SU-DHL-6 (cell line): ENCODE measurements at regions not wholly inside any gene's neighbourhood (a gene's known extent, or its start where the extent isn't known, plus 50 kb on each side); places are given as distances from the start of the nearest gene placed in this dataset.

ENCODE experiments used
- H2AFZ ChIP-seq: fragments of 200-600 bp; sonication (generic); 2 replicates; pipeline ENCODE4 v1.6.1; 2014; ENCODE audit warnings: low read depth, mild to moderate bottlenecking, moderate library complexity, mixed read lengths, antibody characterized with exemption, low read length; ENCODE audit not compliant: severe bottlenecking
- H3F3A ChIP-seq: fragments of 200-600 bp; shearing (Covaris generic); 2 replicates; pipeline ENCODE4 v1.6.0; 2016; ENCODE audit warnings: antibody characterized with exemption, mild to moderate bottlenecking; ENCODE audit not compliant: insufficient read depth
- H3K27ac ChIP-seq: fragments of 200-600 bp; sonication (generic); 2 replicates; pipeline ENCODE4 v1.5.1; 2016; ENCODE audit warnings: low read depth, mild to moderate bottlenecking, low read length, moderate library complexity, mixed read lengths
- H3K27me3 ChIP-seq: fragments of 200-600 bp; sonication (generic), shearing (Covaris generic); 2 replicates; pipeline ENCODE4 v1.6.0; 2014; ENCODE audit warnings: mild to moderate bottlenecking, low read length
- H3K36me3 ChIP-seq: fragments of 200-600 bp; sonication (generic); 2 replicates; pipeline ENCODE4 v1.6.1; 2014; ENCODE audit warnings: mild to moderate bottlenecking, low read length, mixed read lengths
- H3K4me2 ChIP-seq: fragments of 300-600, 200-600 bp; shearing (Covaris generic), sonication (generic); 2 replicates; pipeline ENCODE4 v1.6.0; 2014; ENCODE audit warnings: low read length, low read depth, mild to moderate bottlenecking; ENCODE audit not compliant: poor library complexity, severe bottlenecking
- H3K4me3 ChIP-seq: fragments of 200-600 bp; sonication (generic); 2 replicates; pipeline ENCODE4 v1.5.1; 2014; ENCODE audit warnings: antibody characterized with exemption, low read length, mild to moderate bottlenecking, mixed read lengths; ENCODE audit not compliant: insufficient read depth, poor library complexity, severe bottlenecking
- H3K79me2 ChIP-seq: fragments of 200-600 bp; sonication (generic); 2 replicates; pipeline ENCODE4 v1.6.1; 2014; ENCODE audit warnings: mild to moderate bottlenecking, low read length, moderate library complexity; ENCODE audit not compliant: insufficient read depth
- H3K9ac ChIP-seq: fragments of 200-600 bp; sonication (generic); 2 replicates; pipeline ENCODE4 v1.7.0; 2014; ENCODE audit warnings: mild to moderate bottlenecking, low read length
- H3K9me2 ChIP-seq: fragments of 200-600 bp; sonication (generic); replicated peaks from 2 replicates; pipeline ENCODE4 v1.6.1; 2014; ENCODE audit warnings: low read length; ENCODE audit not compliant: insufficient read depth
- H3K9me3 ChIP-seq: fragments of 200-600 bp; sonication (generic); 2 replicates; pipeline ENCODE4 v1.6.1; 2014; ENCODE audit warnings: low read length, mixed read lengths; ENCODE audit not compliant: insufficient read depth
- H4K20me1 ChIP-seq: fragments of 200-600 bp; sonication (generic); 2 replicates; pipeline ENCODE4 v1.6.1; 2014; ENCODE audit warnings: low read depth, mild to moderate bottlenecking, antibody characterized with exemption, low read length, moderate library complexity, mixed read lengths
- EZH2phosphoT487 ChIP-seq: fragments of 200-600 bp; sonication (generic), shearing (Covaris generic); conservative IDR thresholded peaks from 2 replicates; pipeline ENCODE4 v1.6.1; 2018; ENCODE audit warnings: mild to moderate bottlenecking, antibody characterized with exemption, low read length, moderate library complexity, mixed read lengths
- TF ChIP-seq, protein P1 (sequence below): fragments of 200-600 bp; sonication (generic); IDR thresholded peaks from one replicate; pipeline ENCODE4 v1.5.1; 2017; ENCODE audit warnings: antibody characterized with exemption, mild to moderate bottlenecking, low read length, moderate library complexity; ENCODE audit not compliant: insufficient read depth, poor library complexity, severe bottlenecking

DNA sequence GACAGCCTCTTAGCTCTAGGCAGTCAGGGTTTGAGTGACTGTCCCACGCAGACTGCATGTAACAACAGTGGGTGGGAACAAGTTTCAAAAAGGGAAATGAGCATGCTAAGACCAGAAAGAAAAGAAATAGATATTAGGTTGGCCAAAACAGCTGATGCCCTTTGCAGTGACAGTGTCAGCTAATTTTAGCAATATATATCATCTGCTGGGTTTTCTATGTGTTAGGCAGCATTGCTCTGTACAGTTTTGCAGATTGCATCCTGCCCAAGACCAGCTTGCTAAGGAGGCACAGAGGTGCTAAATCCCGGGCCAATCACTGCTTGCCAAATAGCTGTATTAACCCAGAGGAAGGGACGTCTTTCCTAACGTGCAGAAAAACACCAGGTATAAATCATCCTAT lies 541.9 kb upstream of the TBX3 start:
- H4K20me1 ChIP-seq: no peaks in the 10 kb centered on the region
- H3K9me3 ChIP-seq: no peaks in the 10 kb centered on the region
- no peak overlapping the region for H2AFZ ChIP-seq
- H3K36me3 ChIP-seq: no peaks in the 10 kb centered on the region
- H3K9ac ChIP-seq: no peak overlapping the region
- no peaks in the 10 kb centered on the region for H3K27me3 ChIP-seq
- no peak for TF ChIP-seq EZH2phosphoT487
- TF ChIP-seq, protein P1, sequence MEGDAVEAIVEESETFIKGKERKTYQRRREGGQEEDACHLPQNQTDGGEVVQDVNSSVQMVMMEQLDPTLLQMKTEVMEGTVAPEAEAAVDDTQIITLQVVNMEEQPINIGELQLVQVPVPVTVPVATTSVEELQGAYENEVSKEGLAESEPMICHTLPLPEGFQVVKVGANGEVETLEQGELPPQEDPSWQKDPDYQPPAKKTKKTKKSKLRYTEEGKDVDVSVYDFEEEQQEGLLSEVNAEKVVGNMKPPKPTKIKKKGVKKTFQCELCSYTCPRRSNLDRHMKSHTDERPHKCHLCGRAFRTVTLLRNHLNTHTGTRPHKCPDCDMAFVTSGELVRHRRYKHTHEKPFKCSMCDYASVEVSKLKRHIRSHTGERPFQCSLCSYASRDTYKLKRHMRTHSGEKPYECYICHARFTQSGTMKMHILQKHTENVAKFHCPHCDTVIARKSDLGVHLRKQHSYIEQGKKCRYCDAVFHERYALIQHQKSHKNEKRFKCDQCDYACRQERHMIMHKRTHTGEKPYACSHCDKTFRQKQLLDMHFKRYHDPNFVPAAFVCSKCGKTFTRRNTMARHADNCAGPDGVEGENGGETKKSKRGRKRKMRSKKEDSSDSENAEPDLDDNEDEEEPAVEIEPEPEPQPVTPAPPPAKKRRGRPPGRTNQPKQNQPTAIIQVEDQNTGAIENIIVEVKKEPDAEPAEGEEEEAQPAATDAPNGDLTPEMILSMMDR: no peak
- H3F3A ChIP-seq: no peaks in the 10 kb centered on the region
- H3K4me3 ChIP-seq: no peak overlapping the region
- no peaks in the 10 kb centered on the region for H3K79me2 ChIP-seq
- H3K4me2 ChIP-seq: no peak overlapping the region
- no peaks in the 10 kb centered on the region for H3K9me2 ChIP-seq
- H3K27ac ChIP-seq: no peak overlapping the region

GRCh38 chr12:115223991-115224390 lies 540.0 kb upstream of the TBX3 start:
- no peak overlapping the region for H3K4me3 ChIP-seq
- TF ChIP-seq, protein P1: no peak
- no peak for TF ChIP-seq EZH2phosphoT487
- H3F3A ChIP-seq: no peaks in the 10 kb centered on the region
- H2AFZ ChIP-seq: no peak overlapping the region
- H3K9me2 ChIP-seq: no peaks in the 10 kb centered on the region
- H3K4me2 ChIP-seq: no peak overlapping the region
- no peaks in the 10 kb centered on the region for H3K9me3 ChIP-seq
- H3K79me2 ChIP-seq: no peaks in the 10 kb centered on the region
- H3K9ac ChIP-seq: no peak overlapping the region
- H4K20me1 ChIP-seq: no peaks in the 10 kb centered on the region
- H3K27me3 ChIP-seq: no peaks in the 10 kb centered on the region
- H3K27ac ChIP-seq: no peak overlapping the region
- H3K36me3 ChIP-seq: no peaks in the 10 kb centered on the region

GRCh38 chr12:115223322-115223721 lies 539.3 kb upstream of the TBX3 start:
- H3K4me3 ChIP-seq: no peak overlapping the region
- no peaks in the 10 kb centered on the region for H3K27me3 ChIP-seq
- no peak overlapping the region for H3K9ac ChIP-seq
- H3K79me2 ChIP-seq: no peaks in the 10 kb centered on the region
- no peak for TF ChIP-seq EZH2phosphoT487
- TF ChIP-seq, protein P1: no peak
- no peak overlapping the region for H2AFZ ChIP-seq
- no peaks in the 10 kb centered on the region for H3K9me2 ChIP-seq
- no peaks in the 10 kb centered on the region for H3K9me3 ChIP-seq
- H3K36me3 ChIP-seq: no peaks in the 10 kb centered on the region
- no peak overlapping the region for H3K4me2 ChIP-seq
- H4K20me1 ChIP-seq: no peaks in the 10 kb centered on the region
- H3K27ac ChIP-seq: no peak overlapping the region
- no peaks in the 10 kb centered on the region for H3F3A ChIP-seq

- Histone ChIP-seq H3K79me2 (no peaks in the 10 kb centered on the region), H3K9ac (no peak overlapping the region), H3K9me2 (no peaks in the 10 kb centered on the region), H3K4me2 (no peak overlapping the region), H2AFZ (no peak overlapping the region), H3F3A (no peaks in the 10 kb centered on the region), H3K4me3 (no peak overlapping the region), H4K20me1 (no peaks in the 10 kb centered on the region), H3K36me3 (no peaks in the 10 kb centered on the region), H3K9me3 (no peaks in the 10 kb centered on the region), H3K27ac (no peak overlapping the region), H3K27me3 (no peaks in the 10 kb centered on the region)
- TF ChIP-seq EZH2phosphoT487: no peak
- TF ChIP-seq, protein P1: no peak
Observed at GRCh38 chr12:115222220-115222619, 538.2 kb upstream of the TBX3 start.
